GF-D8 (cell line): ENCODE measurements at regions not wholly inside any gene's neighbourhood (a gene's known extent, or its start where the extent isn't known, plus 50 kb on each side); places are given as distances from the start of the nearest gene placed in this dataset.

ENCODE experiments used
- DNase-seq: peaks from one replicate; lab custom pipeline; 2025; lab: John Stamatoyannopoulos, UW

DNA sequence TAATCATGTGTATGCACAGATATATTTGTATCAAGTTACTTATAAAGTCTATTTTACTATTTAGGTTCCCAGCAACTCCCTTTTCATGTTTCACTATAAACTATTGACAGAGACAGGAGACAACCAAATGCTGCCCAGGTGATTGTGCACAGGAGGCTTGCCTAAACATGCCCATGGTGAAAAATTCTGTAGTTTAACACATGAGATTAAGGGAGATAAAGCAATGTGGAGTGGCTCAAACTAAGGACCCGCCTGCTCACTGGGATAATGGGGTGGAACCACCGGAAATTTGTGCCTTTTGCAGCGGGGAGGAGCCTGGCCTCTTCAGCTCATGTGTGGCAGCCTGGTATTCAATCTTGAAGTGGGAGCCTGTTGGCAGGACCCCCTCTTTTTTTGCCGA is 459.5 kb upstream of the CNTN5 start:
- DNase-seq: no peak

DNA sequence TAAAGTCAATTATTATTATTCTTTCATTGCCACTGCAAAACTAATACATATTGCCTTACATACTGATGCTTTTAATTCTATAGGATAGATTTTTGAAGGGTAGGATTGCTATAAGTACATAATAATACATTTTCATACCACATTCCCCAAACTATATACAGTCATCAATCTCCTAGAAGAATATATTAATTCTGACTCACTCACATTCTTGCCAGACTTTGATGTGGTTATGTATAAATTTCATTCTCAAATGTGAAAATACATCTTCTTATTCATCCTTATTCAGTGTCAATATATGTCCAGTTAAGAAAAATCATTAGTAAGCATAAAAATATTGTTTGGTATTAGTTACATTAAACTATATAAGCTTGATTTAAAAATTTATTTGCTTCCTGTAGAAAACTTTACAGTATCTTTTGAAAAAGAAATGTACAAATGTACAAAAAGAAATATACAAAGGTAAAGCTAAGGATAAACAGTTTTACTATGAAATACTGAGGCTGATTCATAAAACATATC is 458.8 kb upstream of the CNTN5 start:
- no peak for DNase-seq

DNA sequence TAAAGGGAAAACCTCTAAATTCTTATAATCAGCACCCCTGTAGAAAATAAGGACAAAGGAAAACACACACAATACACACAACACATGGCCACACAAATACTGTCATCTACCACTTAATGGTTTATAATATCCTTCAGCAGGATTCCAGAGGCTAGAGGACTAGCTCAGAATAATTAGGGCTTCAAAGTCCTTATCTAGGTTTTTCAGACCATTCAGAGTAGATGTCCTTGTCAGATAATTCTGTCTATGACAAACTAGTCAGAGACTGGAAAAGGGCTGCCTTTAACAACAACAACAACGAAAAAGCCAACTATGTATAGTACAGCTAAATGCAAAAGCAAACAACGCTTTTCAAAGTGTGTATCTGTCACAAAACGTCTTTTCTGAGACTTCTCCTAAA is 456.5 kb upstream of the CNTN5 start:
- DNase-seq: no peak

GRCh38 chr11:98564881-98565280 is 455.9 kb upstream of the CNTN5 start:
- DNase-seq: no peak

DNA sequence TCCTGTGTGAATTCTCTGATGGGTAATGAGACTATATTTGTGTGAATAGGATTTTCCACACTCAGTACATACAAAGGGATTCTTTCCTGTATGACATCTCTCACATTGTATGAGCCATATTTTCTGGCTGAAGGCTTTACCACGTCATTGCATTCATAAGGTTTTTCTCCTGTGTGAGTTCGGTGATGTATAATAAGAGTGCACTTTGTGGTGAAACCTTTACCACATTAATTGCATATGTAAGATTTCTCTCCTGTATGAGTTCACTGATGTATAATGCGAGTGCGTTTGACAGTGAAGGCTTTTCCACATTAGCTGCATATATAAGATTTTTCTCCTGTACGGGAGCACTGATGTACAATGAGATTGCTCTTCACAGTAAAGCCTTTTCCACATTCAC is 455.4 kb upstream of the CNTN5 start:
- no peak for DNase-seq

- DNase-seq: no peak
Measured at GRCh38 chr11:98566978-98567377, 453.8 kb upstream of the CNTN5 start.

GRCh38 chr11:98568013-98568412 is 452.7 kb upstream of the CNTN5 start:
- DNase-seq: no peak

DNA sequence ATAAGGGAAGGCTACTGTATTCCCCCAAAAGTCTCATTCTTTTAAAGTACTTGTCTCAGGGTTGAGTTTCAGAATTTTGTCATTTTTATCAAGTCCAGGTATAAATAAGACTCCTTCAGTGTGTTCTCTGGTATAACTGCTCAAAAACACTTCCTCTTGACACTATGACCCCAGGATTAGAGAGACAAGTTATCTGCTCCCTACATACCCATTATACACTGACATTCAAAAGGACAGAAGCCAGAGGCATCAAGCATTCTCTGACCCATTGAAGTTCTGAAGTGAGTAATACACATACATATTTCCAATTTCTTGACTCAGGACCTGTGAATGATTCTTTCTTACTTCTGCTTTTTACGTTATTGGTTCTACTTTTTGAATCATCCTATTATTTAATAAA is 447.8 kb upstream of the CNTN5 start:
- no peak for DNase-seq

- DNase-seq: no peak
Measured at GRCh38 chr11:98587884-98588283, 432.9 kb upstream of the CNTN5 start.

DNA sequence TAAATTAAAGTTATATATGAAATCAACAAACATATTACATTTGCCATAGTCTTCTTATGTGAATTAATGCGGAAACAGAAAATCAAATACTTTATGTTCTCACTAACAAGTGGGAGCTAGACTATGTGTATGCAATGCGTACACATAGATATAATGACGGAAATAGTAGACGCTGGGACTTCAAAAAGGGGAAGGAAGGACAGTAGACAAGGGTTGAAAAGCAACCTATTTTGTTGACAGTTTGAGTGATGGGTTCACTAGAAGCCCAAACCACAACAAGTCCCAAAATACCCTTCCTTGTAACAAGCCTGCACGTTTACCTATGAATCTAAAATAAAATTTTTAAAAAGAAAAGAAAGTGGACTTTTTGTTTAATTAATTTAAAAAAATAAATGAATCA is 430.8 kb upstream of the CNTN5 start:
- no peak for DNase-seq

DNA sequence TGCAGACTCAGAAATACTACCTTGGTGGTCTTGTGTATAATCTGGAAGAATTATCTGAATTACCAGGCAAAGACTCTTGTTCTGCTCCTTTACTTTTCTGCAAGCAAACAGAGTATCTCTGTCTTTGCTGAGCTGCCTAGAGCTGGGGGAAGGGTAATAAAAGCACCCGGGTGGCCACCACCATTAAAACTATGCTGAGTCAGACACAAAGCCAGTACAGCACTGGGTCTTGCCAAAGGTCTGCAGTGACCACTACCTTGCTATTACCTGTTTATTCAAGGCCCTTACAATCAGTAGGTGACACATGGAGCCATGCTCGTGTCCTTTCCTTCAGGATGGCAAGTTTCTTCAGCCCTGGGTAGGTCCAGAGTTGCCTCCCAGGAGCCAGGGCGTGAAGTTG is 420.6 kb upstream of the CNTN5 start:
- DNase-seq: no peak

DNA sequence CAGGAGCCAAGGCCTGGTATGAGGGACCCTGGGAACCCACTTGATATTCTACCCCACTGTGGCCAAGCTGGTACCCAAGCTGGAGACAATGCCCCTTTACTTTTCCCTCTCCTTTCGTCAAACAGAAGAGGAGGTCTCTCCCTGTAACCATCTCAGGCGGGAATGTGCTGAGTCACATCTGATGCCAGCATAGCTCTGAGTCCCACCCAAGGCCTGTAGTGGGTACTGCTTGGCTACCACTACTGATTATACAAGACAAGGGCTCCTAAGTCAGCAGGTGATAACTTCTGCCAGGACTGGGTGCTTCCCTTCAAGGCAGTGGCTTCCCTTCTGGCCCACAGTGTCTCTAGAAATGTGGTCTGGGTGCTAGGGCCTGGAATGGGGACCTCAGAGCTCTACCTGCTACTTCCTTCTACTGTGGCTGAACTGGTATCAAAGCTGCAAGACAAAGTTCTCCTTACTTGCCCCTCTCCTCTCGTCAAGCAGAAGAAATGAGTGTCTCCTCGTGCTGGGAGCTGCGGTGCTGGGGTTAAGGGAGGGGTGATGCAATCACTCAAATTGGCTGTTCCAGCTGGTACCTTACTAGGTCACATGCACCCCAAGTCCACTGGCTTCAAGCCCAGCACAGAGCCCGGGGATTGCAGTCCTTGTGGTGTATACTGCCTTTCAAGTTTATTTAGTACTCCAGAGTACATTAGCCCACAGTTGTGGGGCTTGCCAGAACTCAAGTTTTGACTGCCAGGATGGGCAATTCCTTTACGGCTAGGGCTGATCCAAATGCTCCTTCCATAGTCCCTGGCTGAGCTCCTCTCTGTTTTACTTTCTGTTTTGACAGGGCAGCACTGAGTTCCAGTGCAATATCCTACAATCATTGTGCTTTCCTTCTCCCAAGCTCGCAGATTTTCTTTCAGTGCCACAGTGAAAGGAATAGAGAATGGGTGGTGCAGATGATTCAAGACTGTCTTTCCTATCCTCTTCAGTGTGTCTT is 419.7 kb upstream of the CNTN5 start:
- DNase-seq: no peak

DNA sequence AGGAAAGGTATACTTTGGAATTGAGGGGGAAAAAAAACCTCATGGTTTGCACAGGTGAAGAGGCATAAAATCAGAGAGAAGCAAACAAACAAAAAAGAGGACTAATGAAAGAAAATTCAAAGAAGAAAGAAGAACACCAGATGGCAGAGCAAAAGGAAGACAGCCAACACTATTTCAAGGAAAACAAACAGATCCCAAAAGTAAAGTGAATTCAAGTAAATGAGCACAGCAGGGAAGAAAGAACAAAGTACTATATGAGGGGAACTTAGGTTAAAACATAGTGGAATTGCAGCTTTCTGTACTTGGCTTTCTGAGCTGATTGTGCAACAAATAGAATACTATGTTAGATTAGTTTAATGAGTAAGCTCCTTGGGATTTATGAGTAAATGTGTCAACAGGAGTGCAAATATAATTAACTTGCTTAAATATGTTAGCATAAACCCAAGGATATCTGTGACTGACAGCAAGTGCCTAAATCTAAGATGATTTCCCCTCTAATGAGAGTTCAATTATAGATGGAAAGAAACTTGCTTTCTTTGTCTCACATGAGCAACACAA is 404.6 kb upstream of the CNTN5 start:
- no peak for DNase-seq

- no peak for DNase-seq
Measured at GRCh38 chr11:98621767-98622166, 399.0 kb upstream of the CNTN5 start.

DNA sequence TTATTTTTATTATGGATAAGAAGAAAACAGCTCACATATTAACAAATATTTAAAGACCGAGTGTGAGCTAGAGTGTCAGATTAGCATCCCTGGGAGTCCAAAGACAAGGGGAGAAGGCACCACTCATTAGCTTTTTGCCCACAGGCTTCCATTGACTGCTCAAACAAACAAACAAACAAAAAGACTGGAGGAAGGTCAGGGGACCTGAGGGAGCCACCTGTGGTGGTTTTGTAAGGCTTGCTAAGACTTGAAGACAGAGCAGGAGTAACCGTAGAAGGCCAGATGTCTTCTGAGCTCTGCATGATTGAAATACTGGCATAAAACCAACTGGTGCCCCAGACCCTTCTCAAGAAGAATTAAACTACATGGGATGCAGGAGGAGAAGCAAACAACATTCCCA is 395.2 kb upstream of the CNTN5 start:
- DNase-seq: no peak

- no peak for DNase-seq
Measured at GRCh38 chr11:98630736-98631135, 390.0 kb upstream of the CNTN5 start.

GRCh38 chr11:98657711-98658110 is 363.0 kb upstream of the CNTN5 start:
- DNase-seq: no peak

DNA sequence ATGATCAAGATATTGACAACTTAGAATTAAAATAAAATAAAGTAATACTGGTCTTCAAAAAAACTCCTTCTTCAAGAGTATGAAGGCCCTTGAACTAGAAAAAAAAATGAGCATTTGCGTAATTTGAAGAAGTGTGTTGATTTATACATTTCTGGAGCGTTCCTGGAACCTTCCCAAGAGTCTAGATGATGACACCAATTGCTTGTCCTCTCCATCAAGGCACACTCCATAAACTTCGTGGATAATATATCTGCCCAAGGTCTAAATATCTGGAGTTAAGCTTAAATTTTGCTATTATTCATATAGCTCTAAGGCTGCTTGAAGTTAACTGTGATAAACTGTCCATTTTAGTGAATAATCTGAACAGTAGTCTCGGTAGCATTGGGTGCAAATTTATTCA is 361.3 kb upstream of the CNTN5 start:
- no peak for DNase-seq

DNA sequence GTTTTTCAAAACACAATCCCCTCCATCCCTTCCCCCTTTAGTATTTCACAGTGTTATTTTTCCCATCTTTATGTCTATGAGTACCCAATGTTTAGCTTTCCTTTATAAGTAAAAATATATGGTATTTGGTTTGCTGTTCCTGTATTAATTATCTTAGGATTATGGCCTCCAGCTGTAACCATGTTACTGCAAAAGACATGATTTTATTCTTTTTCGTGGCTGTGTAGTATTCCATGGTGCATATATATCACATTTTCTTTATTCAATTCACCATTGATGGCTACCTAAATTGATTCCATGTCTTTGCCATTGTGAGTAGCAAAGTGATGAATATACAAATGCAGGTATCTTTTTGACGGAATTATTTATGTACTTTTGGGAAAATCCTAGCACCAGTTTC is 346.4 kb upstream of the CNTN5 start:
- DNase-seq: no peak

GRCh38 chr11:98679673-98680072 is 341.1 kb upstream of the CNTN5 start:
- no peak for DNase-seq

- no peak for DNase-seq
Measured at GRCh38 chr11:98701541-98701940, 319.2 kb upstream of the CNTN5 start.

GRCh38 chr11:98703779-98704556 is 316.8 kb upstream of the CNTN5 start:
- DNase-seq: no peak

DNA sequence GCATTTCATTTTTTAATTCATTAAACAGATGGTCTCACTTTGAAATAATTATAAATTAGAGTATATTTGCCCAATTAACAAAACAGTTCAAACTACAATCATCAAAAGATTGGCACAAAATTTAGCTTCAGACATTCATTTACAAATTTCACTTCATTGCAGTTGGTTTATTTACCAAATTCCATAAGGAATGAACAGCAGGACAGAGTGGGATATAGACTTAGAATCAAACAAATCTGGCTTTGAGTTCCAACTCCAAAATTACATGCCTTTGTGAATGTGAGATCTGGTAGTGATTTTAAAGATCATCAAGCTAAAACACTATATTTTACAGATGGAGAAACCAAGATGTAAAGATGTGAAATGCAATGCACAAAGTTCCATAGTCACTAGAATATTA is 310.7 kb upstream of the CNTN5 start:
- DNase-seq: no peak
